Omental fat pad (tissue), 3 donors: ENCODE measurements at regions not wholly inside any gene's neighbourhood (a gene's known extent, or its start where the extent isn't known, plus 50 kb on each side); places are given as distances from the start of the nearest gene placed in this dataset.

ENCODE experiments used
- ATAC-seq: fragments of 150-250 bp; one replicate; pipeline ENCODE4 v1.9.1; 2016; ENCODE audit warnings: mild to moderate bottlenecking, moderate library complexity; ENCODE audit not compliant: low FRiP score
- DNase-seq: peaks from one replicate; pipeline ENCODE4 v3.0.0-alpha.2; 2019; ENCODE audit warnings: low spot score
- TF ChIP-seq, protein P1 (sequence below), 3 donors: fragments of 450-650 bp; IDR thresholded peaks; one replicate each; pipeline ENCODE4 v1.5.1; 2016 to 2017; ENCODE audit warnings: antibody characterized with exemption in 3 of 3, mild to moderate bottlenecking in 3 of 3, moderate library complexity in 2 of 3

DNA sequence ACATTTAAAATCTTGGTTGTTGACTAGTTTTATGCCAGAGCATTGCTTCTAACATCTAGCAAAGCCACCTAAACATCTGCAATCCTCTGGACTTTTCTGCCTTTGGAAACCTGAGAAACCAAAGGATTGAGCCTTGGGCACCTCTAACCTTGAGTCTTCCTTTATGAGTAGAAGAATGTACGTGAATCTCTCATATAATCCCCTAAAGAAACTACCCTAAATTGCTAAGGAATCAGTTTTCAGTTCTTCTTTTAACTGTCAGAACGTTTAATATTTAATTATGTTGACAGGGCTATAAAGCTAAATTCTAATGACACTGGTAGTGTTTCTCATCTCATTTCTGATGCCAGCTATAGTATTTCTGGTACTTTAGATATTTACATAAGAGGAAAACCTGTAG, 997.3 kb downstream of the AMY1C start:
- TF ChIP-seq, protein P1, sequence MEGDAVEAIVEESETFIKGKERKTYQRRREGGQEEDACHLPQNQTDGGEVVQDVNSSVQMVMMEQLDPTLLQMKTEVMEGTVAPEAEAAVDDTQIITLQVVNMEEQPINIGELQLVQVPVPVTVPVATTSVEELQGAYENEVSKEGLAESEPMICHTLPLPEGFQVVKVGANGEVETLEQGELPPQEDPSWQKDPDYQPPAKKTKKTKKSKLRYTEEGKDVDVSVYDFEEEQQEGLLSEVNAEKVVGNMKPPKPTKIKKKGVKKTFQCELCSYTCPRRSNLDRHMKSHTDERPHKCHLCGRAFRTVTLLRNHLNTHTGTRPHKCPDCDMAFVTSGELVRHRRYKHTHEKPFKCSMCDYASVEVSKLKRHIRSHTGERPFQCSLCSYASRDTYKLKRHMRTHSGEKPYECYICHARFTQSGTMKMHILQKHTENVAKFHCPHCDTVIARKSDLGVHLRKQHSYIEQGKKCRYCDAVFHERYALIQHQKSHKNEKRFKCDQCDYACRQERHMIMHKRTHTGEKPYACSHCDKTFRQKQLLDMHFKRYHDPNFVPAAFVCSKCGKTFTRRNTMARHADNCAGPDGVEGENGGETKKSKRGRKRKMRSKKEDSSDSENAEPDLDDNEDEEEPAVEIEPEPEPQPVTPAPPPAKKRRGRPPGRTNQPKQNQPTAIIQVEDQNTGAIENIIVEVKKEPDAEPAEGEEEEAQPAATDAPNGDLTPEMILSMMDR (IDR thresholded peaks at IDR 0.05), result no peak
- ATAC-seq, result no peak

DNA sequence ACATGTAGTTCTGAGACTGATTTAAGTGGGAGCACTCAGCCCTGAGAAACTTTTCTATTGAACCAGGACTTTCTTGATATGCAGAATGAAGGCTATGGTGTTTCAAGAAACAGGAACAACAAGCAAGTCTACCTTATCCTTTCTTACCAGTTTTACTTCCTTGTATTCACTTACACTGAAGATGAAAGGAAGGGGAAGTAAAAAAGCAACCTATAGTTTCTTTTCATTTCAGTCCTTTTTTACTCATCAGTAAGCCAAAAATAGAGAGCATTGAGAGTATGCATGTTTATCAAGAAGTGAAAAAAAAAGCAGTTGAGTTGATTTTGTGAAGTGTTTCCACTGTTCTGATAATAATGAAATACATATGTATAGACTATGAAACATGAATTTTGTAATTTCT, 1010.3 kb downstream of the AMY1C start:
- no peak for ATAC-seq
- TF ChIP-seq, protein P1 (IDR thresholded peaks at IDR 0.05), result no peak

More for the DNA sequence above, 997.3 kb downstream of the AMY1C start:
- no peak for DNase-seq

DNA sequence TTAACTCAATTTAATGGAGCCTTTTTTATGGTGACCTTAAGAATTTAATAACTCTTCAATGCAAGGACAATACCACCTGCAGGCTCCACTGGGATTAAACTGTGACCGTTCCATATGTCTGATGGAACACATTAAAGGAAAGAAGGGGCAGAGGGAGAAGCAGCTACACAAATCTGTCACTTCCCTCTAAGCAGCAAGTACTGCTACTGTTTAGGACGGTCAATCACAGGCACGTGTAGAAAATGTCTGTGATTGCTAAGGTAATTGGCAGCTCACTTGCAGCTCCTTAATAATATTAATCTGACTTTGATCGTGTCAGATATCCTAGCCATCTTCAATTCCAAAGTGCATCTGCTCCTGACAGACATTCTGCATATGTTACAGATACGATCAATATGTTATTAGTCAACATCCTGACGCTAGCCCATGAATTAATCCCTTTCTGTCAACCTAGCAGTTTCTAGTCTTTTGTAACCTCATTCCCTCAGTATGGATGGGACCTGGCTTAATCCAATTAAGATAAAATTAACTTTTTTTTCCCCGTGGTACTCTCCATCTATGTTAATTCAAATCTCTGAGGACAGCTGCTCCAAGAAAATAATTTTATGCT, 1012.4 kb downstream of the AMY1C start:
- TF ChIP-seq, protein P1 (IDR thresholded peaks at IDR 0.05), result no peak
- ATAC-seq, result no peak
- DNase-seq, result no peak

More for the DNA sequence above, 1010.3 kb downstream of the AMY1C start:
- no peak for DNase-seq

DNA sequence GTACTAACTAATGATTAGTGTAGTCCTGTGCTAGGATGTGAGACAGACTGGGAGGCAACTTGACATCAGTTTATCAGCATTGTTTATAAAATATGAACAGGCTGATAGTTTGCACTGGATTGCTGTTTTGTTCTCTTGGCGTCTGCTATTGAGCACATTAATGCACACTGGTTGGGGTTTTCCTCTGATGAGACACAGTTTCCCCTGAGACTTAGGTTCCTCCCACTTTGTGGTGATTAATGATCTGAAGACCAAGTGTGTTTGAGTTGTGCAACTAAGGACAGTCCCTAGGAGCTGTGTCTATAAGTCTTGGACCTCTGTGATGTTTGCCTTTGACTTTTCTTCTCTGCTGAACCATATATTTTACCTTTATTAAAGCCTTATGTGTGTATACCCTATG, 1015.4 kb downstream of the AMY1C start:
- TF ChIP-seq, protein P1 (IDR thresholded peaks at IDR 0.05), result no peak
- DNase-seq, result no peak
- ATAC-seq, result no peak

DNA sequence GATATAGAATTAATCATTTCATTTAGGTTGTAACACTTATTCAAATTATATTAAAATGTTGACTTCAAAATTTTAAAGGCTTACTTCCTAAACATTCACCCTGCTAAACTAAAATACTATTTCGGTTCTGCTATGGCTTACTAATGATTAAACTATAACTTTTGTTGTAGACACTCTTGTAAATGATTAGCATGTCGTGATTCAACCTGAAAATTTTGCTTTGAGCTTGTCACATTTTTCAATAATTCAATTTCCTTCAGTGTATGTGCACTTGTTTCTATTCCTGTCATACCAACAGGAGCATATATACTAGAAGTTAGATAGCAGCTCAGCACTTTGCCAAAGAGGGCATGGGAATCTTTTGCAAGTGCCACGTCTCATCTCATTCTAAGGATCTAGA, 1018.8 kb downstream of the AMY1C start:
- ATAC-seq (no peak), DNase-seq (no peak)
- TF ChIP-seq, protein P1 (IDR thresholded peaks at IDR 0.05), result no peak

DNA sequence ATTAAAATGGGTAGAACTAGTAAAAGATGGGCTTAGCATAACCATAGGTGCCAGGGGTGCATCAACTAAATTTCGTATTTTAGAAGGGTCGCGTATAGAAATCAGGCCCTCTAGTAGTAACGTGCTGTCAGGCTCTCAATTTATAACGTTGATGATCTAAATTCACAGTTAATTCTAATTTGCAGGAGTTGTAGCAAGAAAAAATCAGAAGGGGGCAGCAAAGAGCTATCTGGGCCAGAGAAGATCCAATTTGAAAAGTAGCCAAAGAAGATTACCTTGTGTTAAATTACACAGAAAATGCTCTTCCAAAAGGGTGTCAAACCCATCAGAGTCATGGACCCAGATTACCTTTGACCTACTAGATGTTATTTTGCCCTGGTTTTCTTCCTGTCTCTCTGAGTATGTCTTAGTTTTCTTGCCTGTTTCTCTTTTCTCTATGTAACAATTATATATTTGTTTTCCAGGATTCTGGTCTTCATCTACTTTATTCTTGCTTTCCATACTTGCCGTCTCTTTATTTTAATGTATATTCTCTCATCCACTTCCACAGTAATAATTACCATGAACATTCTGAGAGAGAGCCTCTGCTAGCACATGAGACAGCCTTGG, 1030.9 kb downstream of the AMY1C start:
- ATAC-seq (no peak), DNase-seq (no peak)
- TF ChIP-seq, protein P1 (IDR thresholded peaks at IDR 0.05), result no peak

DNA sequence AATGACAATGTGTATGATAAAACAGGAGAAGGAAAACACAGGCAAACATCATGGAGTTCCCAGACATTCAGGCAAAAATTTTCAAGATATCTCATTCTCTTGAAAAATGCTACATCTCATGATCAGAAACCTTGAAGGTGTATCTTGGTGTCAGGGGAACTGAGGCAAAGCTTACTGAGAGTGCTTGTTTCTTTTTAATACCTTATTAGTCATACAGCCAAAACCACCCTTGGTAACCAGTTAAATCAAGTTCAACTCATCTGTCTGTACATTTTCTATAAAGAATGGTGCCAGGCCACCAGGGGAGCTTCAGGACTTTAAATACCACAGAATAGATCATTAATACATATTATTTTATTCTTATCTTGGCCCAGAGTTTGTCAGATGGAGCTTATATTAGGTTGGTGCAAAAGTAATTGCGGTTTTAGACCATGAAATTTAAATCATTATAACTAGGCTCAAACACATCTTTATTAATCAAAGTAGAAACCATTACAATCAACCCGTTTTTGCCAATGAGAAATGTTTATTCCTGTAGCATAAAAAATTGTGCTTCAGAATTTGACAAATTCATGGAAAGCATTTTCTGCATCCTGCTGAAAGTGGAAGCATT, 1036.0 kb downstream of the AMY1C start:
- TF ChIP-seq, protein P1 (IDR thresholded peaks at IDR 0.05), result no peak
- no peak for DNase-seq
- ATAC-seq, result no peak
